ENCODE measurements at regions not wholly inside any gene's neighbourhood (a gene's known extent, or its start where the extent isn't known, plus 50 kb on each side); places are given as distances from the start of the nearest gene placed in this dataset.

DNA sequence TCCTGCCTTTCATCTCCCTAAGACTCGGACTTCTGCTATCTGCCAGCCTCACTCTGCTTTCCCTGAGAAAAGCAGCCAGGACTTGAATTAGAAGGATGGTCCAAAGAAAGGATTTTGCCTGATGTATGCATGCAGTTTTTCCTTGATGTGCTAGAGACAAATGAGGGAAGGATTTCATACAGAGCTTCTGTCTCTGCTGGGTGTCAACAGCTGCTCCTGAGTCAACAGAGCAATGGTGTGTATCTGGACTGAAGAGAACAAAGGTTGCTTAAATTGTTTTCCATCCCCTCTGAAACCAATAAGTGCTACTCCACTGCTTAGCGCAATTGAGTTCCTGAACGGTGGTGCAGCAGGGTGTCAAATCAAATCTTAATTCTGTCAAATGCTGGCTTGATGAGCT lies 680.6 kb upstream of the C16orf82 start:
- ChIA-PET POLR2A (no interaction called here), CTCF (no interaction called here)
- Mint-ChIP-seq H3K27me3 (peaks cover 7% of the 10 kb centered on the region), H3K4me3 (no peak overlapping the region), H3K27ac (no peak overlapping the region), H3K9me3 (no peaks in the 10 kb centered on the region), H3K36me3 (ENCODE audit: low read depth) (no peaks in the 10 kb centered on the region), H3K4me1 (ENCODE audit: low read depth) (no peaks in the 10 kb centered on the region)
- Histone ChIP-seq H3K4me3 (ENCODE audit: low read length) (no peak overlapping the region), H3K4me1 (ENCODE audit: insufficient read depth, low read length) (no peaks in the 10 kb centered on the region), H3K9me3 (ENCODE audit: control insufficient read depth in 1 of 2, insufficient read depth in 1 of 2, low read length in 2 of 2) (no peaks in the 10 kb centered on the region), H3K27me3 (ENCODE audit: control insufficient read depth in 1 of 2, insufficient read depth in 2 of 2, low read length in 2 of 2) (no peaks in the 10 kb centered on the region), H3K36me3 (ENCODE audit: insufficient read depth, low read length) (no peaks in the 10 kb centered on the region), H3K27ac (ENCODE audit: low read depth in 1 of 2, low read length in 2 of 2) (no peak overlapping the region)
- intact Hi-C loops (cut with DNase I, micrococcal nuclease): no loop called here
- ATAC-seq (ENCODE audit: poor library complexity) (no peak), DNase-seq (no peak)
- TF ChIP-seq, protein P1, sequence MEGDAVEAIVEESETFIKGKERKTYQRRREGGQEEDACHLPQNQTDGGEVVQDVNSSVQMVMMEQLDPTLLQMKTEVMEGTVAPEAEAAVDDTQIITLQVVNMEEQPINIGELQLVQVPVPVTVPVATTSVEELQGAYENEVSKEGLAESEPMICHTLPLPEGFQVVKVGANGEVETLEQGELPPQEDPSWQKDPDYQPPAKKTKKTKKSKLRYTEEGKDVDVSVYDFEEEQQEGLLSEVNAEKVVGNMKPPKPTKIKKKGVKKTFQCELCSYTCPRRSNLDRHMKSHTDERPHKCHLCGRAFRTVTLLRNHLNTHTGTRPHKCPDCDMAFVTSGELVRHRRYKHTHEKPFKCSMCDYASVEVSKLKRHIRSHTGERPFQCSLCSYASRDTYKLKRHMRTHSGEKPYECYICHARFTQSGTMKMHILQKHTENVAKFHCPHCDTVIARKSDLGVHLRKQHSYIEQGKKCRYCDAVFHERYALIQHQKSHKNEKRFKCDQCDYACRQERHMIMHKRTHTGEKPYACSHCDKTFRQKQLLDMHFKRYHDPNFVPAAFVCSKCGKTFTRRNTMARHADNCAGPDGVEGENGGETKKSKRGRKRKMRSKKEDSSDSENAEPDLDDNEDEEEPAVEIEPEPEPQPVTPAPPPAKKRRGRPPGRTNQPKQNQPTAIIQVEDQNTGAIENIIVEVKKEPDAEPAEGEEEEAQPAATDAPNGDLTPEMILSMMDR (IDR thresholded peaks at IDR 0.05): no peak

DNA sequence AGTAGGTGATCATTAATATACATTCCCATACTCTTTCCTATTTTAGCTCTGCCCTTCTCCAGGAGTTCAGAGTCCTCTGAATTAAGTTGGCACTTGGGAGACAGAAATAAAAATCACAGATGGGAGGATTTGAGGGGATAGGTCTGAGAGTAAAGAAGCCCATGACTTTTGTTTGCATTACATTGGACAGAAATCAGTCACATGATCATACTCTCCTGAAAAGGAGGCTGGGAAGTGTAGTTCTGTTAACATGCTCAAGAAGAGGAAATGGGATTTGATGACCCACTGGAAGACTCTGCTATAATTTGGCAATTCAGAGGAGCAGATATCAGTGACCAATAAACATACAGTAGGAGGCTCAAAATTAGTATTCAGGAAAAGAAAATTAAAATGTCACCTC lies 674.9 kb upstream of the C16orf82 start:
- Histone ChIP-seq H3K9me3 (ENCODE audit: control insufficient read depth in 1 of 2, insufficient read depth in 1 of 2, low read length in 2 of 2) (peaks cover 0 to 6% of the 10 kb centered on the region in 2 experiments), H3K27ac (ENCODE audit: low read depth in 1 of 2, low read length in 2 of 2) (no peak overlapping the region), H3K4me1 (ENCODE audit: insufficient read depth, low read length) (no peaks in the 10 kb centered on the region), H3K27me3 (ENCODE audit: control insufficient read depth in 1 of 2, insufficient read depth in 2 of 2, low read length in 2 of 2) (peaks cover 0 to 3% of the 10 kb centered on the region in 2 experiments), H3K4me3 (ENCODE audit: low read length) (no peak overlapping the region), H3K36me3 (ENCODE audit: insufficient read depth, low read length) (no peaks in the 10 kb centered on the region)
- Mint-ChIP-seq H3K4me3 (no peak overlapping the region), H3K27me3 (peaks cover 28% of the 10 kb centered on the region), H3K9me3 (no peaks in the 10 kb centered on the region), H3K4me1 (ENCODE audit: low read depth) (no peaks in the 10 kb centered on the region), H3K27ac (no peak overlapping the region), H3K36me3 (ENCODE audit: low read depth) (no peaks in the 10 kb centered on the region)
- DNase-seq (no peak), ATAC-seq (ENCODE audit: poor library complexity) (no peak)
- POLR2A ChIA-PET: no interaction called here
- CTCF ChIA-PET: no interaction called here
- intact Hi-C loops (cut with DNase I, micrococcal nuclease): no loop called here
- TF ChIP-seq, protein P1 (IDR thresholded peaks at IDR 0.05): no peak

DNA sequence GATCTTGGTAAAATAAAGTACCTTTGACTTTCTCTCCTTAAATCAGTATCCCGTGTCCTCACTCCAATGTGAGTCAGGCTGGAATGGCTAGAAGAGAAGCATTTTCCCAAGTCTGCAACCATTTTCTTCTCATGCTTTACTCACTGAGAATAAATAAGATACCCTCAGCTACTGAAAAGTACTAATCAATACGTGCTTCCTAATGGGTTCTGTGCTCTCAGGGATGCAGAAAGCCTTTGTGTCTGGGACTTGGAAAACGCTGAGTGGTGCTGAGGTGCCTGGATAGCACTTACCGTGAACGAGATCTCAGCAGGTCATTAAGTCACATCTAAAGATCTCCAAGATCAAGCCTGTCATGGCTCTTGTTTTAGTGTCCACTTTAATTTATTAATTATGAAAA lies 672.3 kb upstream of the C16orf82 start:
- H3K27ac Mint-ChIP-seq: no peak overlapping the region
- peaks cover 0 to 3% of the 10 kb centered on the region in 2 experiments for H3K27me3 ChIP-seq (ENCODE audit: control insufficient read depth in 1 of 2, insufficient read depth in 2 of 2, low read length in 2 of 2)
- POLR2A ChIA-PET: no interaction called here

More for the DNA sequence above, 672.3 kb upstream of the C16orf82 start:
- peaks cover 25% of the 10 kb centered on the region for H3K27me3 Mint-ChIP-seq
- Histone ChIP-seq H3K4me1 (ENCODE audit: insufficient read depth, low read length) (no peaks in the 10 kb centered on the region), H3K36me3 (ENCODE audit: insufficient read depth, low read length) (no peaks in the 10 kb centered on the region), H3K27ac (ENCODE audit: low read depth in 1 of 2, low read length in 2 of 2) (no peak overlapping the region), H3K9me3 (ENCODE audit: control insufficient read depth in 1 of 2, insufficient read depth in 1 of 2, low read length in 2 of 2) (peaks cover 0 to 6% of the 10 kb centered on the region in 2 experiments), H3K4me3 (ENCODE audit: low read length) (no peak overlapping the region)
- intact Hi-C loops (cut with DNase I, micrococcal nuclease): no loop called here
- H3K4me3 Mint-ChIP-seq: no peak overlapping the region
- no peak for DNase-seq
- CTCF ChIA-PET: no interaction called here
- H3K9me3 Mint-ChIP-seq: no peaks in the 10 kb centered on the region
- H3K36me3 Mint-ChIP-seq (ENCODE audit: low read depth): no peaks in the 10 kb centered on the region
- TF ChIP-seq, protein P1 (IDR thresholded peaks at IDR 0.05): no peak
- ATAC-seq (ENCODE audit: poor library complexity): no peak
- H3K4me1 Mint-ChIP-seq (ENCODE audit: low read depth): no peaks in the 10 kb centered on the region
